Uterus (tissue), 3 donors: ENCODE measurements at regions not wholly inside any gene's neighbourhood (a gene's known extent, or its start where the extent isn't known, plus 50 kb on each side); places are given as distances from the start of the nearest gene placed in this dataset.

ENCODE experiments used
- DNase-seq, 2 donors: peaks; one replicate each; pipeline ENCODE4 v3.0.0-alpha.2; 2019 to 2020
- H3K27ac ChIP-seq, 2 donors: fragments of 200-600 bp; sonication (generic); 1 replicate in 1 of 2; 2 replicates in 1 of 2; pipeline ENCODE4 v1.5.1; 2016 to 2018
- H3K27me3 ChIP-seq, 2 donors: fragments of 200-600 bp; sonication (generic); one replicate each; pipeline ENCODE4 v1.5.1; 2018 to 2019; ENCODE audit warnings: control low read depth in 1 of 2
- H3K36me3 ChIP-seq, 2 donors: fragments of 200-600 bp; sonication (generic); one replicate each; pipeline ENCODE4 v1.5.1; 2019; ENCODE audit warnings: control low read depth in 1 of 2
- H3K4me1 ChIP-seq, 2 donors: fragments of 200-600 bp; sonication (generic); one replicate each; pipeline ENCODE4 v1.5.1; 2018 to 2019; ENCODE audit warnings: control low read depth in 1 of 2
- H3K4me3 ChIP-seq, 2 donors: fragments of 200-600 bp; sonication (generic); 1 replicate in 1 of 2; 2 replicates in 1 of 2; pipeline ENCODE4 v1.5.1; 2018 to 2019; ENCODE audit warnings: mild to moderate bottlenecking in 1 of 2
- H3K9me3 ChIP-seq, 2 donors: fragments of 200-600 bp; sonication (generic); one replicate each; pipeline ENCODE4 v1.5.1; 2019; ENCODE audit warnings: control low read depth in 1 of 2
- CTCF ChIP-seq, 4 experiments: fragments of 200-600 bp in 2 of 4; fragments of 450-650 bp in 2 of 4; sonication (generic) in 2 of 4; IDR thresholded peaks; one replicate each; pipeline ENCODE4 v1.5.1; 2016 to 2019; ENCODE audit warnings: antibody characterized with exemption in 4 of 4, mild to moderate bottlenecking in 2 of 4, moderate library complexity in 1 of 4
- POLR2A ChIP-seq, 2 donors: fragments of 450-650 bp; IDR thresholded peaks; one replicate each; pipeline ENCODE4 v1.6.1; 2016; ENCODE audit warnings: antibody characterized with exemption in 2 of 2, mild to moderate bottlenecking in 1 of 2, moderate library complexity in 1 of 2
- intact Hi-C: fragments of 100-400 bp; cut with DNase I; formaldehyde crosslinking; loops from one replicate; pipeline ENCODE4 v1.15.1; 2023; ENCODE audit warnings: low total_unique reads
- donor health status: DM: yes; HTN: yes; CAD: no.

GRCh38 chr20:22918286-22918983 is 116.7 kb upstream of the SSTR4 start:
- TF ChIP-seq POLR2A (IDR thresholded peaks at IDR 0.05): no peak
- TF ChIP-seq CTCF (IDR thresholded peaks at IDR 0.05): no peak
- H3K4me1 ChIP-seq: no peaks in the 10 kb centered on the region
- intact Hi-C loops: no loop called here
- no peaks in the 10 kb centered on the region for H3K27me3 ChIP-seq
- no peak overlapping the region for H3K27ac ChIP-seq
- no peaks in the 10 kb centered on the region for H3K36me3 ChIP-seq
- no peak for DNase-seq
- H3K9me3 ChIP-seq: no peaks in the 10 kb centered on the region
- no peak overlapping the region for H3K4me3 ChIP-seq

GRCh38 chr20:22920898-22921297 is 114.2 kb upstream of the SSTR4 start:
- no peak overlapping the region for H3K27ac ChIP-seq
- no peaks in the 10 kb centered on the region for H3K4me1 ChIP-seq
- no peaks in the 10 kb centered on the region for H3K36me3 ChIP-seq
- no peak overlapping the region for H3K4me3 ChIP-seq
- H3K9me3 ChIP-seq: no peaks in the 10 kb centered on the region
- no peak for TF ChIP-seq CTCF (IDR thresholded peaks at IDR 0.05)
- no peak for TF ChIP-seq POLR2A (IDR thresholded peaks at IDR 0.05)
- intact Hi-C loops: no loop called here
- DNase-seq: no peak
- no peaks in the 10 kb centered on the region for H3K27me3 ChIP-seq

- TF ChIP-seq POLR2A (IDR thresholded peaks at IDR 0.05) (no peak), CTCF (IDR thresholded peaks at IDR 0.05) (no peak)
- Histone ChIP-seq H3K9me3 (no peaks in the 10 kb centered on the region), H3K4me1 (no peaks in the 10 kb centered on the region), H3K27me3 (no peaks in the 10 kb centered on the region), H3K4me3 (no peak overlapping the region), H3K27ac (no peak overlapping the region), H3K36me3 (no peaks in the 10 kb centered on the region)
- DNase-seq: no peak
- intact Hi-C loops: no loop called here
Measured at GRCh38 chr20:22921595-22922421, 113.3 kb upstream of the SSTR4 start.

- H3K4me3 ChIP-seq: no peak overlapping the region
- no peaks in the 10 kb centered on the region for H3K9me3 ChIP-seq
- H3K27me3 ChIP-seq: no peaks in the 10 kb centered on the region
- no peak overlapping the region for H3K27ac ChIP-seq
- no peak for TF ChIP-seq POLR2A (IDR thresholded peaks at IDR 0.05)
- TF ChIP-seq CTCF (IDR thresholded peaks at IDR 0.05): no peak
- no peak for DNase-seq
- H3K36me3 ChIP-seq: no peaks in the 10 kb centered on the region
- intact Hi-C loops: no loop called here
- H3K4me1 ChIP-seq: no peaks in the 10 kb centered on the region
Measured at GRCh38 chr20:22922987-22923386, 112.1 kb upstream of the SSTR4 start.

GRCh38 chr20:22924046-22924737 is 110.9 kb upstream of the SSTR4 start:
- DNase-seq: no peak

More at GRCh38 chr20:22924046-22924737, 110.9 kb upstream of the SSTR4 start:
- Histone ChIP-seq H3K4me1 (no peaks in the 10 kb centered on the region), H3K27me3 (no peaks in the 10 kb centered on the region), H3K27ac (no peak overlapping the region), H3K4me3 (no peak overlapping the region), H3K36me3 (no peaks in the 10 kb centered on the region), H3K9me3 (no peaks in the 10 kb centered on the region)
- TF ChIP-seq CTCF (IDR thresholded peaks at IDR 0.05) (no peak), POLR2A (IDR thresholded peaks at IDR 0.05) (no peak)
- intact Hi-C loops: no loop called here
